ENCODE measurements at regions not wholly inside any gene's neighbourhood (a gene's known extent, or its start where the extent isn't known, plus 50 kb on each side); places are given as distances from the start of the nearest gene placed in this dataset.

GRCh38 chr4:10295301-10295700 lies 161.9 kb downstream of the ZNF518B start:
- Histone ChIP-seq H3K27ac (ENCODE audit: low read depth, low read length) (no peak overlapping the region), H3K27me3 (ENCODE audit: insufficient read depth, low read length) (no peaks in the 10 kb centered on the region), H2AFZ (ENCODE audit: low read length) (no peak overlapping the region), H3K79me2 (ENCODE audit: insufficient read depth, low read length) (no peaks in the 10 kb centered on the region), H3K4me2 (ENCODE audit: insufficient read depth, low read length) (no peak overlapping the region), H3K4me3 (ENCODE audit: insufficient read depth, low read length) (no peak overlapping the region), H4K20me1 (ENCODE audit: insufficient read depth, low read length) (no peaks in the 10 kb centered on the region), H3K4me1 (ENCODE audit: insufficient read depth, low read length) (no peaks in the 10 kb centered on the region), H3K9me3 (ENCODE audit: low read depth, low read length) (no peaks in the 10 kb centered on the region), H3K36me3 (ENCODE audit: insufficient read depth, low read length) (no peaks in the 10 kb centered on the region)
- no peak for DNase-seq (ENCODE audit: insufficient read length, low spot score, missing footprints)
- no peak for TF ChIP-seq CTCF (IDR thresholded peaks at IDR 0.05; ENCODE audit: extremely low read depth, low read depth, low read length)

GRCh38 chr4:10289538-10289906 lies 167.7 kb downstream of the ZNF518B start:
- no peak for DNase-seq (ENCODE audit: insufficient read length, low spot score, missing footprints)
- TF ChIP-seq CTCF (IDR thresholded peaks at IDR 0.05; ENCODE audit: extremely low read depth, low read depth, low read length), result no peak
- Histone ChIP-seq H3K4me1 (ENCODE audit: insufficient read depth, low read length) (no peaks in the 10 kb centered on the region), H3K4me2 (ENCODE audit: insufficient read depth, low read length) (no peak overlapping the region), H2AFZ (ENCODE audit: low read length) (no peak overlapping the region), H3K4me3 (ENCODE audit: insufficient read depth, low read length) (no peak overlapping the region), H3K27me3 (ENCODE audit: insufficient read depth, low read length) (no peaks in the 10 kb centered on the region), H4K20me1 (ENCODE audit: insufficient read depth, low read length) (no peaks in the 10 kb centered on the region), H3K36me3 (ENCODE audit: insufficient read depth, low read length) (no peaks in the 10 kb centered on the region), H3K9me3 (ENCODE audit: low read depth, low read length) (no peaks in the 10 kb centered on the region), H3K27ac (ENCODE audit: low read depth, low read length) (no peak overlapping the region), H3K79me2 (ENCODE audit: insufficient read depth, low read length) (no peaks in the 10 kb centered on the region)

GRCh38 chr4:10288830-10289537 lies 168.2 kb downstream of the ZNF518B start:
- Histone ChIP-seq H3K27ac (ENCODE audit: low read depth, low read length) (no peak overlapping the region), H3K4me2 (ENCODE audit: insufficient read depth, low read length) (no peak overlapping the region), H3K9me3 (ENCODE audit: low read depth, low read length) (no peaks in the 10 kb centered on the region), H3K4me1 (ENCODE audit: insufficient read depth, low read length) (no peaks in the 10 kb centered on the region), H3K79me2 (ENCODE audit: insufficient read depth, low read length) (no peaks in the 10 kb centered on the region), H4K20me1 (ENCODE audit: insufficient read depth, low read length) (no peaks in the 10 kb centered on the region), H2AFZ (ENCODE audit: low read length) (no peak overlapping the region), H3K4me3 (ENCODE audit: insufficient read depth, low read length) (no peak overlapping the region), H3K27me3 (ENCODE audit: insufficient read depth, low read length) (no peaks in the 10 kb centered on the region), H3K36me3 (ENCODE audit: insufficient read depth, low read length) (no peaks in the 10 kb centered on the region)
- no peak for DNase-seq (ENCODE audit: insufficient read length, low spot score, missing footprints)
- TF ChIP-seq CTCF (IDR thresholded peaks at IDR 0.05; ENCODE audit: extremely low read depth, low read depth, low read length), result no peak

- Histone ChIP-seq H3K27ac (ENCODE audit: low read depth, low read length) (no peak overlapping the region), H4K20me1 (ENCODE audit: insufficient read depth, low read length) (no peaks in the 10 kb centered on the region), H3K79me2 (ENCODE audit: insufficient read depth, low read length) (no peaks in the 10 kb centered on the region), H3K9me3 (ENCODE audit: low read depth, low read length) (no peaks in the 10 kb centered on the region), H3K27me3 (ENCODE audit: insufficient read depth, low read length) (no peaks in the 10 kb centered on the region), H2AFZ (ENCODE audit: low read length) (no peak overlapping the region), H3K4me2 (ENCODE audit: insufficient read depth, low read length) (no peak overlapping the region), H3K4me1 (ENCODE audit: insufficient read depth, low read length) (peaks cover 4% of the 10 kb centered on the region), H3K36me3 (ENCODE audit: insufficient read depth, low read length) (no peaks in the 10 kb centered on the region), H3K4me3 (ENCODE audit: insufficient read depth, low read length) (no peak overlapping the region)
- no peak for DNase-seq (ENCODE audit: insufficient read length, low spot score, missing footprints)
- no peak for TF ChIP-seq CTCF (IDR thresholded peaks at IDR 0.05; ENCODE audit: extremely low read depth, low read depth, low read length)
Observed at GRCh38 chr4:10285028-10285427, 168.4 kb upstream of the WDR1 start.

Data from osteoblast (primary cell).